ENCODE measurements at regions not wholly inside any gene's neighbourhood (a gene's known extent, or its start where the extent isn't known, plus 50 kb on each side); places are given as distances from the start of the nearest gene placed in this dataset.
"Not testable (repeated sequence)": the region's sequence is repeated elsewhere in the genome, so short reads cannot be mapped to it uniquely, and the experiment has no call there.

- in situ Hi-C loops (cut with HindIII; ENCODE audit: low sequenced_read_pairs) = not testable (repeated sequence)
These were observed 112.2 kb upstream of the CCZ1B start for GRCh38 chr7:6938284-6938683.

GRCh38 chr7:6939126-6939525 is 113.1 kb upstream of the CCZ1B start:
- in situ Hi-C loops (cut with HindIII; ENCODE audit: low sequenced_read_pairs) = not testable (repeated sequence)

- in situ Hi-C loops (cut with HindIII; ENCODE audit: low sequenced_read_pairs) = not testable (repeated sequence)
These were observed 113.8 kb upstream of the CCZ1B start for GRCh38 chr7:6939896-6940295.

GRCh38 chr7:6946873-6947272 is 120.8 kb upstream of the CCZ1B start:
- in situ Hi-C loops (cut with HindIII; ENCODE audit: low sequenced_read_pairs) = not testable (repeated sequence)

- in situ Hi-C loops (cut with HindIII; ENCODE audit: low sequenced_read_pairs) = not testable (repeated sequence)
These were observed 124.2 kb upstream of the CCZ1B start for GRCh38 chr7:6950231-6950630.

- in situ Hi-C loops (cut with HindIII; ENCODE audit: low sequenced_read_pairs) = not testable (repeated sequence)
These were observed 125.5 kb upstream of the CCZ1B start for GRCh38 chr7:6951553-6951952.

GRCh38 chr7:6953138-6953797 is 127.2 kb upstream of the CCZ1B start:
- in situ Hi-C loops (cut with HindIII; ENCODE audit: low sequenced_read_pairs) = not testable (repeated sequence)

- in situ Hi-C loops (cut with HindIII; ENCODE audit: low sequenced_read_pairs) = not testable (repeated sequence)
These were observed 127.7 kb upstream of the CCZ1B start for GRCh38 chr7:6953798-6954181.

GRCh38 chr7:6955385-6955784 is 129.3 kb upstream of the CCZ1B start:
- in situ Hi-C loops (cut with HindIII; ENCODE audit: low sequenced_read_pairs) = not testable (repeated sequence)

- in situ Hi-C loops (cut with HindIII; ENCODE audit: low sequenced_read_pairs) = not testable (repeated sequence)
These were observed 130.0 kb upstream of the CCZ1B start for GRCh38 chr7:6955990-6956566.

GRCh38 chr7:6958371-6958770 is 132.3 kb upstream of the CCZ1B start:
- in situ Hi-C loops (cut with HindIII; ENCODE audit: low sequenced_read_pairs) = not testable (repeated sequence)

- in situ Hi-C loops (cut with HindIII; ENCODE audit: low sequenced_read_pairs) = not testable (repeated sequence)
These were observed 133.9 kb upstream of the CCZ1B start for GRCh38 chr7:6959942-6960341.

- in situ Hi-C loops (cut with HindIII; ENCODE audit: low sequenced_read_pairs) = not testable (repeated sequence)
These were observed 136.8 kb upstream of the CCZ1B start for GRCh38 chr7:6962871-6963270.

- in situ Hi-C loops (cut with HindIII; ENCODE audit: low sequenced_read_pairs) = not testable (repeated sequence)
These were observed 139.0 kb upstream of the CCZ1B start for GRCh38 chr7:6965051-6965450.

- in situ Hi-C loops (cut with HindIII; ENCODE audit: low sequenced_read_pairs) = not testable (repeated sequence)
These were observed 144.1 kb upstream of the CCZ1B start for GRCh38 chr7:6970180-6970579.

- in situ Hi-C loops (cut with HindIII; ENCODE audit: low sequenced_read_pairs) = not testable (repeated sequence)
These were observed 148.8 kb upstream of the CCZ1B start for GRCh38 chr7:6974876-6975275.

- in situ Hi-C loops (cut with HindIII; ENCODE audit: low sequenced_read_pairs) = not testable (repeated sequence)
These were observed 149.3 kb upstream of the CCZ1B start for GRCh38 chr7:6975346-6975745.

GRCh38 chr7:6977368-6977767 is 151.3 kb upstream of the CCZ1B start:
- in situ Hi-C loops (cut with HindIII; ENCODE audit: low sequenced_read_pairs) = not testable (repeated sequence)

- in situ Hi-C loops (cut with HindIII; ENCODE audit: low sequenced_read_pairs) = not testable (repeated sequence)
These were observed 152.3 kb upstream of the CCZ1B start for GRCh38 chr7:6978326-6978725.

GRCh38 chr7:6979456-6979855 is 153.4 kb upstream of the CCZ1B start:
- in situ Hi-C loops (cut with HindIII; ENCODE audit: low sequenced_read_pairs) = not testable (repeated sequence)

- in situ Hi-C loops (cut with HindIII; ENCODE audit: low sequenced_read_pairs) = not testable (repeated sequence)
These were observed 156.3 kb upstream of the CCZ1B start for GRCh38 chr7:6982375-6982774.

GRCh38 chr7:6986892-6987291 is 160.8 kb upstream of the CCZ1B start:
- in situ Hi-C loops (cut with HindIII; ENCODE audit: low sequenced_read_pairs) = not testable (repeated sequence)

GRCh38 chr7:6988608-6989007 is 162.5 kb upstream of the CCZ1B start:
- in situ Hi-C loops (cut with HindIII; ENCODE audit: low sequenced_read_pairs) = not testable (repeated sequence)
